Activated CD8-positive, alpha-beta memory T cell treated with anti-CD3 and anti-CD28 coated beads, Interleukin-2, amount 50 U/mL, for 1 hour (primary cell): ENCODE measurements at regions not wholly inside any gene's neighbourhood (a gene's known extent, or its start where the extent isn't known, plus 50 kb on each side); places are given as distances from the start of the nearest gene placed in this dataset.

ENCODE experiments used
- DNase-seq: peaks from one replicate; pipeline ENCODE4 v3.0.0-alpha.2; 2020; ENCODE audit errors: extremely low read depth

DNA sequence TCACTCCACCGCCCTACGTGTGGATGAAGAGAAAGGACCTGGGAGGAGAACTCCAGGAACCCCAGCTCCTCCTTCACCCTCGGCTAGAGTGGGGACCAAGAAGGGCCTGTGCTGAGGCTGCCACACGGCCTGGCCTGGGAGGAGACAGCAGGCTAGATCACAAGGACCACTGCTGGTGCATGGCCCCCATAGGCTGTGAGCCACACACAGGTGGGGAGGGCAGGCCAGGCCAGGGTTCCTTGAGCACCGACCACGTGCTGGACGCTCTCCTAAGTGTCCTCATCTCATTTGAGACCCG, 1392.4 kb downstream of the TBC1D22A start:
- DNase-seq, result no peak

DNA sequence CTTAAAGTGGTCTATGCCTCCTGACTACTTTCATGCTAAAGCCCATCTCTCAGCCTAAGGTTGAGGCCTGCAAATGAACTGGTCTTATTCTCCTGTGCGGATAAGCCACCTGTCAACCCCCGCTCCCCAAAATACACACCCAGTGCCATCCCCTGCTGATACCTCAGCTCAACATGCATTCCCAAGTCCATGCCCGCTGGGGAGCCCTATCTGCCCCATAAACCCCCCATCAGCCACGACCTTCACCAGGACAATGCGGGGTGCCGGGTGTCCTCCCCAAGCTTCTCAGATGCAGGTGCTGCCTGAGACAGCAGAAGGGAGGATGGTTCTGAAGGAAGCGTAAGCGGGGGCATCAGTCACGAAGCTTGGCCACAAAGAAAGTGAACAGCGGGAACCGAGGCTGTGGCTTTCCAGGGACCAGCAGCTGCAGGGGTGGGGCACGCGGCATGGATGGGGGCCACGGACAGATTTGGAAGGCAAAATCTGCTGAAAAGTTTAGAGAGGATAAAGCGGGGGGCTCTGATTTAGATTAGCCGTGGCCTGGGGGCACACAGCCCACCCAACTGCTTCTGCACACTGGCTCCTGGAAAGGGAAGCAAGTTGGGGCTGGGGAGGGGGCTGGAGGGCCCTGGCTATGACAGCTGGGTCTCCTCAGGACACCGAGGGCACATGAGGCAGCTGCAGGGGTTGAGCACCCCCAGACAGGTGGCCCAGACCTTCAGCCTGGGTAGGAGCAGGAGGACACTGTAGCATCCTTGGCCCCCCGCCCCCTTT, 1391.9 kb downstream of the TBC1D22A start:
- no peak for DNase-seq

DNA sequence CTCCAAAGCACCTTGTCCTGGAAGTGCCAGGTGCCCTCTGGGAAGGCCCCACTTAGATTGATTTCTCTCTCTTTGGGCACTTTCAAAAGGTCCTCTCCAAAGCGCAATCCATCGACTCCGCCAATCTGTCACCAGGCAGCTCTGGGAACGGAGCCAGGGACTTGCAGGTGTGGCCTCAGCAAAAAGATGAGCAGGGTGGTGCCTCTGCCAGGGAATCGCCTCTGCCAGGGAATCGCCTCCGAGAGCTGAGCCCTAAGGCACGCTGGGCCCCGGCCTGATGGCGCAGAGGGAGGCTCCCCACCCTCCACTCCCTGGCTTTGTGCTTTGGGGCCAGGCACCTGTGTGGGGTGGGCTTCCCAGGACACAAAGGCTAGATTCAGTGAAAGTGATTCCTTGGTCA, 1391.3 kb downstream of the TBC1D22A start:
- DNase-seq, result no peak

DNA sequence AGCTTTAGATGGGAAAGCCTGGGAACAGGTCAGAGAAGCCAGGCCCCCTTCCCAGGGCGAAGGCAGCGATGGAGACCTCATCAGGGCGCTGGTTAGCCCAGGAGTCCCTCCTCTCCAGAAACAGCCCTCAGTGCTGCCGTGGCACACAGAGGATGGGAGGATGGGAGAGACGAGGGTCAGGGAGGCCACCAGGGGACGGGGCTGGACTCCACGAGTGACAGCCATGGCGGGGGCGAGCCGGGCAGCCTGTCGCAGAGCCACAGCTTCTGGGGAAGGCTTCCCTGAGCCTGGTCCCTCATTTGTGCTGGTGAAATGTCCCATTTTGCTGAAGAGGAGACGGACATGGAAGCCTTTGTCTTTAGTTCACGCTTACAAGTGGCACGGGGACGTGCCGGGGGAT, 1390.5 kb downstream of the TBC1D22A start:
- DNase-seq, result no peak

DNA sequence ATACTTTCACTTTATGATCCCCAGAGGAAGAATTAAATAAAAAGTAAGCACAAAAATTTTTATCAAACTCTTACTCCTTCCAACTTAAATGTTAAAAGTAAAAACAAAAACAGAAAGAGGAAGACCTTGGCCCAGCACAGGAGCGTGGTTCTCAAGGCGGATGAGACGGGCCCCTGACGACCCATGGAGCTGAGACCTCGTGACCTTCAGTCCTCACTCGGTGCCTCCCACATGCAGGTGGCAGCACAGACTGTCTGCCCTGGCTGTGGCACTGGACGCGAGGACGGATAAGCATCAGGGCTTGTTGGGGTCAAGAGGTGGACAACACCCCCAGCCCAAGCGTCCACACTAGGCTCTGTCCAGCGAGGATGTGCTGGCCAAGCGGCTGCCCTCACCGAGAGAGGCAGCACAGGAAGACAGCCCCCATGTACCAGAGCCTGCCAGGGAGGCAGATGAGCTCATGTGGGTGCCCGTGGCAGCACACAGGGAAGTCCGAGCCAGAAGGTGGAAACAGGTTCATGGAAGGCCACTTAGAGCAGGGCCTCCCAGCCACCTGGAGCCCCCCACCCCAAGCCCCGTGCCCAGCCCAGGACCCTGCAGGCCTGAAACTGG, 1389.8 kb downstream of the TBC1D22A start:
- no peak for DNase-seq

DNA sequence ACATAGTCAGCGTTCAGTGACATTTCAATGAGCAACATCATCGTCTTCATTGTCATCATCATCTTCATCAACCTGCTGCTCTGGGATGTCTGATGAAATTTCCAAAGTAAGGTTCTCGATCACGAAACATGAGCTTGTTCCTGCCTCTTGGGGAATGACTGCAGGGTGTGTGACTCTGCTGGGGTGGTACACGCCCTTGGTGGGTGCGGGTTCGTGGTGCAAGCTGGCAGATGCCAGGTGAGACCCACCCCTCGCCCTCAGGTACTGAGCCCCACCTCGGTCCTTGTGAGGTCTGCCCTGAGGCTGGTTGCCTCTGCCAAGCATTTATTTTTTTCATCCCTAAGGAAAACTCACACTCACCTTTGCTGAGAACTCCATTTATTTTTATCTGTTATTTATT, 1389.2 kb downstream of the TBC1D22A start:
- DNase-seq, result no peak

DNA sequence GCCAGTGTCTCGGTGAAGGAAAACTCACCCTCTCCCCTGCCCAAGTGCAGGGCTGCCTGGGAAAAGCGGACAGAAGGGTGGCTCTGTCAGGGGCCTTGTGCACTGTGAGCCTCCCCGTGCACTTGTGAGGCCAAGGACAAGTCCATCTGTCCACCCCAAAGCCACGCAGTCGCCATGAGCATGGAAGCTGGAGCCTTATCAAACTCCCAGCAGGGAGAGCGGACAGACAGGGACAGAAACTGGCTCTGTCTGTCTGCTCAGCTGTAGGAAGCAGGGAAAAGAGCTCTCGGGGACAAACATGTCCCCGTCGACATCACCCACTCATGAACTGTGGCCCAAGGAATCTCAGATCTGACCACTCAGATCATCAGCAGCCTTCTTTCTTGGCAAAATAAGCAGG, 1385.4 kb downstream of the TBC1D22A start:
- DNase-seq, result no peak

DNA sequence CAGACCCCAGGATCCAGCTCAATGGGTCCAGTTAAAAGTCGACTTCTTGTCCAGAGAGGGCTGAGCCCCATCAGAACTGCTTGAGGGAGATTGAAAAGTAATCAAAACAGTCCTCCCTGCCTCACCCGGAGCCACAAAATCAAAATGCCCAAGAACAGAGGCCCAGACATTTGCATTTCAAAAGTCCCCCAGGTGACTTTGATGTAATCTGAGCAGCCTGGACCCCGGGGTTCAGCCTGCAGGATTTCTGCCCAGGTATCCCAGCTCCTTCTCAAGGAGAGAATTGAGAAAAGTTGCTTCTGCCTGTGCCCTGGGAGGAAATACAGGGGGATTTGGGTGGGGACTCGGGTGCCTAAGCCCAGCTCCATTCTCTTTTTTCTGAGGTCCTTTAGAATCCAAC, 1385.0 kb downstream of the TBC1D22A start:
- no peak for DNase-seq

DNA sequence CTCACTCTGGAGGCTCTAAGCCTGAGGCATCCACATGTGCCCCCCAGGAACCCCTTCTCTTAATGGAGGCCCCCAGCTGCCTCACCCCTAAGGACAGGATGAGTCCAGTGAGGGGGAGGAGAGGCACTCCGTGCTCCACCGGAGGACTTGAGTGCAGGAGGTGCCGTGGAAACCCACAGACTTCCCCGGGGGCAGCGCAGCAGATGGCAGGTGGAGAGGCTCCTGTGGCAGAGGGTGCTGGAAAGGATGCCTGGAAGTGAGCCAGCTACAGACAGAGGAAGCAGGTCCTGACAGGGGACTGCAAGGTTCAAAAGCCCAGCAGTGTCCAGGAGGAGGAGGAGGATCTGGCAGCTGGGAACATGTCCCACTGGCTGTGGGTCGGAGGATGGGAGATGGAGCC, 1384.0 kb downstream of the TBC1D22A start:
- no peak for DNase-seq

DNA sequence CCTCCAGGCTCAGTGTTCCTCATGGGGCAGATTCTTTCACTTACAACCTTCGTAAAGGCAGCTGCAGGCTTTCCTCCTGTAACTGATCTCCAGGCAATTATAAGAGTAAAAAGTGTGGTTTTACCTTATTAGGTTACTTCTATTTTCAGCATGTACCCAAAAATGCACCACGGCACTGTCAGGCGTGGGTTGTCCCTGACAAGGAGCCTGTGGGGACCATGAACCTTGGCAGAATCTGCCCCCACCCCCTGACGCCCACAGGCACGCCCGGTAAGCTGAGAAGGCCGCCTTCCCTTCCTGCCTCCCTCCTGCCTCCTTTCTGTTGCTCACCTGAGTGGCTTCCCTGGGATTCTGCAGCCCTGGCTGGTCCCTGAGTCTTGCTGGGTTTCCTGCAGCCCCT, 1383.3 kb downstream of the TBC1D22A start:
- no peak for DNase-seq

DNA sequence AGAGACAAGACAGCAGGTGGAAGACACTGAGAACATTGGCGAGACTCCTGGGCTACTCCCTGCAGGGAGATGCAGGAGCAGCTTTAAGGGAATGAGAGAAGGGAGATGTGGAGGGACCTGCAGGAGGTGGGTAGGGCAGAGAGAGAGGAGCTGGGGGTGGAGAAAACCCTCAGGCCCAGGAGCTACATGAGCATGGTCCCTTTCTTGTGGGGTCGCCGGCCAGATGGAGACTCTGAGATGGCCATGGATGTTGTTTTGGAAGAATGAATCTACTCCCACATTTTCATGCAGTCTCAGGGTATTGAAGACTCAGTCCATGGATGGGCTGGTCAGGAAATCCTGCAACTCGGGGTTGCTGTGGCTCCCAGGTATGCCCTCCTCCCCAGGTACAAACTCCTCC, 1381.9 kb downstream of the TBC1D22A start:
- no peak for DNase-seq

DNA sequence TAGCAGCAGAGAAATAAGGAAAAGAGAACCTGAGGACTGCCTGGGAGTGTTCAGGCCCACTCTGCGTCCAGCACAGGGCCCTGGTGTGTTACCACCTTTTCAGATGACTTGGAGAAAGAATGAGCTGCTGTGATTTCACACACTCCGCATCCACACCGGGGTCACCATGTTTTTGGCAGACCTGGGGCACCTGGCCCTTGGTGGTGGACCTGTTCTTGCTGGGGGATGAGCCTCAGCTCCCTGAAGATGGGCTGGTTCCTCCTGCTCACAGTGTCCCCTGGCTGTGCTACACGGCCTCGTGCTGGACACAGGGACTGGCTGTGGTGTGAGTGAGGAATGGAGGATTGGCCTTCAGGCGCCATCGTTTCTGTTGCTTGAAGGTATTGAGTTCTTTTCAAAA, 1381.4 kb downstream of the TBC1D22A start:
- DNase-seq, result no peak

DNA sequence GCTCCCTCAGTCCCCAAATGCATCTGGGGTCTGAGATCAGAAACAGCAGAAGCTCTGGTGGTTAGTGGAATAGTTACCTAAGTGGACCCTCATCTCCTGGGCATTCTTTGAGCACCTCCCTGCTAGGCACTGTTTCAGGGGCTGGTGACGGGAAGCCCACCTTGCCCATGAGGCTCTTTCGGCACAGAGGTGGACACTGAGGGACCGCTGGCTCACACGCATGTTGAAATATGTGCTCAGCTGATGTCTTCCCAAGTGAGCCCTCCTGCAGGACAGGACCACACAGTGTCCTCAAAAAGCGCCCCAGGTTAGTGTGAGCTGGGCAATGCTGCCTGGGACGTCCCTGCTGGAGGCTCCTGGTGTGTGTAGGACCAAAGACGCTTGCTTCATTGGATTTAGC, 1379.9 kb downstream of the TBC1D22A start:
- no peak for DNase-seq

DNA sequence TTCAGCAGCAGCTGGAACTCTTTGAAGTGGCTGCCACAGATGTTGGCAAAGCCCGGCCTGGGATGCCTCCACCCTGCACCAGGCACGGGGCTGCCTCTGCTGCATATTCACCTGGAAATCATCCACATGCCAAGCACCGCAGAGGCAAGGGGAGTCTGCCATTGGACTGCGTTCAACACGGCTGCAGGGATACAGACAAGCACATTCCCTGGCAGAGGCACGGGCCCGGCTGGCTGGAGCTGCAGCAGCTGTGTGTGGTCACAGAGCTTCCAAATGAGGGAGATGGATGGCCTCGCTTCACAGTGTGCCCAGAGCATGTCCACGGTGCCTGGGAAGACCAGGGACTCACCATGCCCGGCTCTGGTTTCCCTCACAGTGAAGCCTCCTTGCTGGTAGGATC, 1378.9 kb downstream of the TBC1D22A start:
- no peak for DNase-seq

DNA sequence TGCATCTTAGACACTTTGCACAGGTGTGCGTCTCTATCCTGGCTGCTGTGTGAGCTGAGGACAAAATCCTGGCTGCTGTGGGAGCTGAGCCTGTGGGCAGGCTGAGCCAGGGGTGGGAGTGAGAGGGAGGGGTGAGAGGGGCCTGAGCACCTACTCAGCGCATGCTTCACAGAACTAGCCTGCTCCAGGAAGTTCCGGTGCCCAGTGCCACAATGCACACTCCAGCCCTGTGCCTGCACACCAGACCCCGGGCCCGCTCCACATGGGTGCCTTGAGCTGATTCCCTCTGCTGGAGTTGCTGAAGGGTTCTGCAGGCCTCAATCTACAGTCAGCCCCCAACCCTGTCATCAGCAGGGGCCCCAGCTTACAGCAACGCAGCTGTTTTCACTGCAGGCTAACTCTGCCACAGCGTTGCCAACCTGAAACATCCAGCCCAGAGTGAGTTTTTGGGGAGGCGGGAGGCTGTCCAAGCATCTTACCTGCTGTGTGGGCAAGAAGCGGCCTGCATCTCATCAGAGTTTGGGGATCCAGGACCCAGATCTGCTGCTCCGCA, 1377.9 kb downstream of the TBC1D22A start:
- DNase-seq, result no peak

DNA sequence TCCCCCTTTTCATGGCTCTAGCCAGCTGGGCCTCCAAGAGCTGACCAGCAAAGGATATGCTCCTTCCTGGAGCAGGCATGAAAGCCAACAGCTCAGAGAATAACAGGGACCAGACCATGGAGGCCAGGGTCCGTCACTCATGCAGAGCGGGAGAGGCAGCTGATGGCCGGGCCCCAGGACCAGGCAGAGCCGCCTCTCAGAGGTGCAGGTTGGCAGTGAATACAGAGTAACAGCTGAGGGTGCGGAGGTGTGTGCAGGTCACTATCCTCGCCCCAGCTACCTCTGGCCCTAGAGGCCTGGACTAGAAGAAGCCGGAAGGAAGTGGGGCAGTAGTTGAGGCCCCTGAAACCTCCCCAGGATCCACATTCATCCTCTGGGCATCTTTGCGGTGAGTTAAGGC, 1377.3 kb downstream of the TBC1D22A start:
- no peak for DNase-seq

DNA sequence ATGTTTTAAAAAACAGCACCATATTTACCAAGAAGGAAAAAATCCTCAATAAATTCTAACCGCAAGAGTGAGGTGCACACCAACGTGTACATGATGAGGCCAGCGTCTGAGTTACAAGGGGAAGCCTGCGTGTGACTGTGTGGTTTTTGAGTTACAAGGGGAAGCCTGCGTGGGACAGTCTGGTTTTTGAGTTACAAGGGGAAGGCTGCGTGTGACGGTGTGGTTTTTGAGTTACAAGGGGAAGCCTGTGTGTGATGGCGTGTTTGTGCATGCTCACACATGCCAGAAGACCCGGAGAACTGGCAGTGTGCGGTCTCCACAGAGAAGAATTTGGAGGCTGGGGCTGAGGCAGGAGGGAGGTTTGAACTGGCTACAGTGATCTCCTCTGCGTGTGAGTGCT, 1376.4 kb downstream of the TBC1D22A start:
- no peak for DNase-seq

DNA sequence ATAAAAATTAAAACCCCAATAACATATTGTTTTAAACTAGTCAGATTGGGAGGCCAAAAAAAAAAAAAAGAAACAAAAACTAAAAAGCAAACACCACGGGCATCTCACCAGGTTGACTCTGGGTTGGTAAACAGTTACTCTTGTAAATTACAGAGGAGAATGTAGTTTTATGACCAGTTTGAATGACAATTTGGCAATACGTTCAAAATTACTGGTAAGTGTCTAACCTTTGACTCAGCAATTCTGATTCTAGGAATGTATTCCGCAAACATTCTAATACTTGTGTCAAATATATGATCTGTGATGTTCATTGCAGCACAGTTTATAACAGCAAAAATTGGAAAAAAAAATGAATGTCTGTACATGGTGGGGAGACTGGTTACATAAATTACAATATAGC, 1376.0 kb downstream of the TBC1D22A start:
- no peak for DNase-seq

DNA sequence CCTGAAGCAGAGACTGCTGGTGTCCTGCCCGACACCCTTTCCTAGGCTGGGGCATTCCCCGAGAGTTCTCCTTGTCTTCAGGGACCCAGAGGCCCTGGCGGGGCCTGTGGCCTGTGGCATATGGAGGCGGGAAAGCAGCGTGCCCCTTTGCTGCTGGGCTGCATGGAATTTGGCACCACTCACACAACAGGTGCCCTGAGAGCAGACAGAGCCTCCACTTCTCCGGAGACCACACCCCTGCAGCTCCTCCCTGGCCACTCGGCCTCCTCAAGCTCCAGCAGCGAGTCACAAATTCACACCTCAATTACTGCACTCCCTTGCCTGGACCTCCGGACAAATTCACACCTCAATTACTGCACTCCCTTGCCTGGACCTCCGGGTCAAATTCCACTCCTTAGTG, 1375.2 kb downstream of the TBC1D22A start:
- DNase-seq, result no peak

DNA sequence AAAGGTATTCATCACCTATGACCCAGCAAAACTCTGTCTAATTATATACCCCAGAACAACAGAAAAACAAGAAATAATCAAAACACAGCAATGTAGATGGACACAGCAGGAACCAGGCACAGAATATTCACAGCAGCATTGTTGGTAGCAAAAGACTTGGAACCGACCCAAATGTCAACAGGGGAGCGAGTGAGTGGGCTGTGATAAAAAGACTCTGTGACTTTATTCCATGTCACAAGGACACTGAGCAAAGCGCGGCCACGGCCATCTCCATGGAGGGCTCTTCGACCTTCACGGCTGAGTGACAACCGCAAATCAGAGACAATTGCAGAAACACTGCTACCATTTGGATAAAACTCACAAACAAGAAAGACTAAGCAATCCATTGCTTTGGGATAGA, 1373.1 kb downstream of the TBC1D22A start:
- DNase-seq, result no peak

DNA sequence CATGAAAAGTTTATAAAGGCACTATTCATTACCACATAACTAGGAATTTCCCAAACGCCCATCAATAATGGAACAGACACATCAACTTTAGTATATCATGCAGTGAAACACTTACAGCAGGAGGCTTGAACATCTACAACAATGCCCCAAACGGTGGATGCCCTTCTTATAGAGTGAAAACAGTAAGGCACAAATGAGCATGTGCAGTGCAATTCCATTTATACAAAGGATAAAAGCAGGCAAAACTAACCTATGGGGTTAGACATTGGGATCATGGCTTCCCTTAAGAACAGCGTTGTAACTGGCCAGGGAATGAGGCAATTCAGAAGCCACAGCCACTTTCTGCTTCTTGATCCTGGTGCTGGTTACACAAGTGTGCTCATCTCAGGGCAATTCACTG, 1363.0 kb downstream of the TBC1D22A start:
- no peak for DNase-seq

DNA sequence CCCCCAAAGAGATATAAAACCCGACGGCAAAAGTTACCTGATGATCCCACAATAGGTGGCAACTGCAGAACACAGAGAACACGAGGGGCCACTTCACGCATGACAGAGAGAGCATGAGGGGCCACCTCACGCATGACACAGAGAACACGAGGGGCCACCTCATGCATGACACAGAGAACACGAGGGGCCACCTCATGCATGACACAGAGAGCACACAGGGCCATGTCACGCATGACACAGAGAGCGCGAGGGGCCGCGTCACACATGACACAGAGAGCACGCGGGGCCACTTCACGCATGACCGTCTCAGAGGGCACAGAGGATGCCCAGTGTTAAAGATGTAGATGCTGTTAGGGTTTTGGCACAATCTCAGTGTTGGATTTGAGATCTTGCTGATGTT, 1359.5 kb downstream of the TBC1D22A start:
- no peak for DNase-seq

DNA sequence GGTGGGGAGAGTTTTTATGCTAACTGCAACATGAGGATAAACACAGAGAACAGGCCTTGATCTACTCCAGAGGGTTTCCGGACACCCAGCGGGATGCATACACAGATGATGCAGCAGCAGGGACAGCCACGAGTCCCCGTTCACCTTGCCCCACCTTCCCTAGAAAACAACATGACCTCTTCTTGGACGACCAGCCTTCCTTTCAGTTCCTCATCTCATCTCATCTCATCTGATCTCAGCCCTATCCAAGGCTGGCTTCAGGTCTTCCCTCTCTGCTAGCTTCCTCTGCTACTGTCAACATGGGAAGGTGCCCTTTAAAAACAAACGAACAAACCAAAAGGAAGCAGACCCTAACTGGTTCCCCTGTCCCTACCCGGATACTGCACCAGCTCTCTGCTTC, 1356.2 kb downstream of the TBC1D22A start:
- DNase-seq, result no peak

DNA sequence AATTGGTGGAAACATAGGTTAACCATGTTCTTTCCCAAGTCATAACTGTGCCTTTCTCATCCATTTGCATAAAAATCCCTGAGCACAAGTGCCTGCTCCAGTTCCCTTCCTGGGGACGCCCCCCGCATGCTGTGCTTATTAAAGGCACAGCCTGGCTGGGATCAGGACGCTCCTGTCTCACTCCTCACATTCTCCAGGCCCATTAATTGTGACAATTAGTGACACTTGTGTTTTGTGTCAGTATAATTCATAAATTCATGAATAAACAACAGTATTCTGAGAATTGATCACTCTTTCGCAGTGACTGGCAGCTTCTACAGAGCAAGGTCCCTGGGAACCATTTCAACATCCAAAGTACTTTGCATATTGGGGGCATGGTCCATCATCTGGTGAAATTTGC, 1354.4 kb downstream of the TBC1D22A start:
- no peak for DNase-seq
